ENCODE measurements at regions not wholly inside any gene's neighbourhood (a gene's known extent, or its start where the extent isn't known, plus 50 kb on each side); places are given as distances from the start of the nearest gene placed in this dataset.
"Not testable (repeated sequence)": the region's sequence is repeated elsewhere in the genome, so short reads cannot be mapped to it uniquely, and the experiment has no call there.

- H3K4me2 ChIP-seq (ENCODE audit: insufficient read depth in 1 of 2, low read depth in 2 of 2, low read length in 2 of 2); H3K4me1 ChIP-seq (replicated peaks in 1 of 4; ENCODE audit: control insufficient read depth in 3 of 4, insufficient read depth in 4 of 4, low read length in 3 of 4); H3K23ac ChIP-seq (ENCODE audit: insufficient read length); H3K9ac ChIP-seq (replicated peaks in 1 of 4; ENCODE audit: extremely low read depth in 1 of 4, low read depth in 3 of 4, low read length in 3 of 4); H4K91ac ChIP-seq (replicated peaks; ENCODE audit: insufficient read length, low read length); H3K56ac ChIP-seq (replicated peaks; ENCODE audit: insufficient read length, low read depth, low read length); H3K18ac ChIP-seq (ENCODE audit: extremely low read depth, low read length); H2AFZ ChIP-seq (ENCODE audit: low read length); H2AK5ac ChIP-seq (ENCODE audit: low read depth, low read length); POLR2A ChIA-PET (ENCODE audit: partially characterized antibody); H3K27ac ChIP-seq (ENCODE audit: low read depth, low read length); H3K27me3 ChIP-seq (replicated peaks in 1 of 4; ENCODE audit: control insufficient read depth in 3 of 4, extremely low read depth in 1 of 4, insufficient read depth in 3 of 4, low read length in 3 of 4); DNase-seq (ENCODE audit: low read depth in 1 of 2, low spot score in 2 of 2); H3K36me3 ChIP-seq (ENCODE audit: control insufficient read depth in 2 of 4, insufficient read depth in 4 of 4, low read length in 3 of 4); H3K23me2 ChIP-seq (ENCODE audit: low read depth, low read length); H2BK5ac ChIP-seq (ENCODE audit: low read depth, low read length); H3K14ac ChIP-seq (ENCODE audit: insufficient read length); H3K79me1 ChIP-seq (ENCODE audit: low read depth, low read length); H3K9me3 ChIP-seq (ENCODE audit: insufficient read depth in 2 of 2, low read depth in 1 of 2, low read length in 1 of 2); CTCF ChIA-PET (ENCODE audit: partially characterized antibody); H3K4me3 ChIP-seq (ENCODE audit: extremely low read depth in 1 of 4, insufficient read depth in 2 of 4, low read depth in 3 of 4, low read length in 4 of 4); H4K20me1 ChIP-seq (replicated peaks in 1 of 2; ENCODE audit: control insufficient read depth in 1 of 2, insufficient read depth in 2 of 2, low read length in 2 of 2); H4K5ac ChIP-seq (ENCODE audit: insufficient read length, low read depth, low read length); H2BK12ac ChIP-seq (ENCODE audit: low read depth, low read length); FAIRE-seq; H2BK15ac ChIP-seq (ENCODE audit: low read length); H4K8ac ChIP-seq (ENCODE audit: extremely low read depth, insufficient read depth, low read length); H2BK120ac ChIP-seq (replicated peaks; ENCODE audit: low read depth, low read length); H3K79me2 ChIP-seq (ENCODE audit: control insufficient read depth in 1 of 2, insufficient read depth in 2 of 2, low read length in 2 of 2); H3K4ac ChIP-seq (replicated peaks; ENCODE audit: insufficient read length, low read depth, low read length); H2BK20ac ChIP-seq (ENCODE audit: low read length): not testable (repeated sequence)
- WGBS, 2 experiments (ENCODE audit: extremely low coverage in 1 of 2, insufficient coverage in 1 of 2, insufficient read length in 1 of 2, insufficient replicate concordance in 2 of 2, low coverage in 1 of 2, low lambda C conversion rate in 2 of 2, missing lambda C conversion rate in 1 of 2) = no CpG with 5 or more reads among the region's 91 CpGs
Measured at GRCh38 chr15:30222798-30223591, 88.1 kb downstream of the GOLGA8T start.

Data from H1 (cell line).